Sigmoid colon (tissue), 6 donors: ENCODE measurements at regions not wholly inside any gene's neighbourhood (a gene's known extent, or its start where the extent isn't known, plus 50 kb on each side); places are given as distances from the start of the nearest gene placed in this dataset.

Experiments
- DNase-seq: peaks from one replicate; pipeline ENCODE4 v3.0.0-alpha.2; 2019
- H3K27ac ChIP-seq, 4 donors: fragments of 200-600 bp; sonication (generic); one replicate each; pipeline ENCODE4 v1.5.1; 2016 to 2019; ENCODE audit warnings: mild to moderate bottlenecking in 1 of 4
- H3K27me3 ChIP-seq, 3 donors: fragments of 200-600 bp; sonication (generic); one replicate each; pipeline ENCODE4 v1.5.1; 2019; ENCODE audit warnings: mild to moderate bottlenecking in 1 of 3
- H3K36me3 ChIP-seq, 4 donors: fragments of 200-600 bp; sonication (generic); one replicate each; pipeline ENCODE4 v1.5.1; 2016 to 2019
- H3K4me1 ChIP-seq, 4 donors: fragments of 200-600 bp; sonication (generic); one replicate each; pipeline ENCODE4 v1.5.1; 2017 to 2019
- H3K4me3 ChIP-seq, 4 donors: fragments of 200-600 bp; sonication (generic); one replicate each; pipeline ENCODE4 v1.5.1; 2017 to 2019; ENCODE audit warnings: mild to moderate bottlenecking in 2 of 4, moderate library complexity in 1 of 4
- H3K9me3 ChIP-seq, 4 donors: fragments of 200-600 bp in 3 of 4; sonication (generic) in 3 of 4; one replicate each; pipeline versions ENCODE4 v1.5.1 to v1.6.1; 2013 to 2019
- EP300 ChIP-seq, 4 donors: sonication (generic); formaldehyde crosslinking; IDR thresholded peaks; one replicate each; pipeline ENCODE4 v1.6.1; 2017; ENCODE audit warnings: antibody characterized with exemption in 4 of 4
- POLR2A ChIP-seq, 2 donors: fragments of 450-650 bp; IDR thresholded peaks; one replicate each; pipeline ENCODE4 v1.6.1; 2016; ENCODE audit warnings: antibody characterized with exemption in 2 of 2, mild to moderate bottlenecking in 2 of 2, moderate library complexity in 2 of 2
- POLR2AphosphoS5 ChIP-seq, 4 donors: sonication (generic); formaldehyde crosslinking; IDR thresholded peaks; one replicate each; pipeline ENCODE4 v1.6.1; 2017; ENCODE audit warnings: antibody characterized with exemption in 4 of 4
- WGBS, 2 donors: extraction: QIAGEN DNeasy Blood & Tissue Kit; methylation state at CpG; one replicate each; pipeline ENCODE4 v1.1.7; 2013; 5-methylcytosine and 5-hydroxymethylcytosine counted together
- intact Hi-C: fragments of 100-400 bp; cut with DNase I; formaldehyde crosslinking; loops from one replicate; pipeline ENCODE4 v1.15.1; 2023
- TF ChIP-seq, protein P1 (sequence below), 4 experiments: fragments of 450-650 bp in 3 of 4; fragments of 200-600 bp in 1 of 4; IDR thresholded peaks; one replicate each; pipeline ENCODE4 v1.5.1; 2016 to 2019; ENCODE audit warnings: antibody characterized with exemption in 4 of 4, mild to moderate bottlenecking in 3 of 4, moderate library complexity in 2 of 4
- donor health status: healthy with polysubstance abuse.
- donor health status: healthy.

DNA sequence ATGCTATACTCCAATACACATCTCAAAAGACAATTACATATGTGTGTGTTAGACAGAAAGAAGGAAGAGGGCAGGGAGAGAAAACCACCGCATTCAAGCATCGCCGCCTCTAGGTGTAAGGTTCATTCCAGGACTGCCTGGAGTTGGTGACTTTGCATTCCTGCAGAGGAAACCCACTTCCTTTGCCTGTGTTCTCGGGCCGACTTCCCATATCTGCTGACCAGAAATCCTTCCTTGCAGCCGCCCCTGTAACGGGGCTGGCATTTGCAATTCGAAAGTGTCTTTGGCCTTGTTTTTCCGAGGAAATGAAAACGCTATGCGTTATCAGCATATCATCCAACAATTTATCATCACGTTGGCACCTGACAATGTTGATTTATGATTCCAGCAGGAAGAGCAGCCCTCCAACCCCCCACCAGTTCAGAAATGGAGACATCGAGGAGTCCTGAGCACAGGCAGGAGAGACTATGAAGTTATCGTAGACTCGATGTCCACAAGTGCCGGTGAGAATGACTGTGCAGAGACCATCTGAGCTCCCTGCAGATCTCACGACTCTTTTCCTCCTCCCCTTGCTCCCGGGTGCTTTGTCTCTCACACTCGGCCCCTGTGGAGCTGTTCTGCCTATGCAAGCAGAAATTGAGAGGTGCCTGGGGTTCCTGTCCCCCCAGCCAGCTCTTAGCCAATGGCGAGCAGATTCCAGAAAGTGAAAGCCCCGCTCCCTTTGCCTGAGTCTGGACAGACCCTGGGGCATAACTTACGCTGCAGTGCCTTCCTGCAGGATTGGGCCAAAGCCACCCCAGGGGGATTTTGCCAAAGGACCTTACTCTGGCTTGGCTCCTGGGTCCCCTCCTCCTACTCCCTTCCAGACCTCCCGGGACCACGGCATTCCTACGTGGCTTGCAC lies 68.9 kb upstream of the FOXK1 start:
- H3K9me3 ChIP-seq = no peaks in the 10 kb centered on the region
- WGBS, 2 donors = 40 to 59% methylated on average over 25 of the region's 25 CpGs
- peaks cover 0 to 16% (median 10%) of the 10 kb centered on the region in 4 donors for H3K4me1 ChIP-seq
- TF ChIP-seq POLR2AphosphoS5 (IDR thresholded peaks at IDR 0.05) = peak in 1 of 4 donors; percentile 10
- no peak for TF ChIP-seq POLR2A (IDR thresholded peaks at IDR 0.05)
- no peak for TF ChIP-seq EP300 (IDR thresholded peaks at IDR 0.05)
- peak; percentile 72 for DNase-seq
- peak overlapping the region in 3 of 4 donors; percentile 18 to 35 (median 27) for H3K4me3 ChIP-seq
- intact Hi-C loops = no loop called here
- H3K27me3 ChIP-seq = no peaks in the 10 kb centered on the region
- no peaks in the 10 kb centered on the region for H3K36me3 ChIP-seq
- peak overlapping the region; percentile 50 to 73 (median 67) for H3K27ac ChIP-seq

DNA sequence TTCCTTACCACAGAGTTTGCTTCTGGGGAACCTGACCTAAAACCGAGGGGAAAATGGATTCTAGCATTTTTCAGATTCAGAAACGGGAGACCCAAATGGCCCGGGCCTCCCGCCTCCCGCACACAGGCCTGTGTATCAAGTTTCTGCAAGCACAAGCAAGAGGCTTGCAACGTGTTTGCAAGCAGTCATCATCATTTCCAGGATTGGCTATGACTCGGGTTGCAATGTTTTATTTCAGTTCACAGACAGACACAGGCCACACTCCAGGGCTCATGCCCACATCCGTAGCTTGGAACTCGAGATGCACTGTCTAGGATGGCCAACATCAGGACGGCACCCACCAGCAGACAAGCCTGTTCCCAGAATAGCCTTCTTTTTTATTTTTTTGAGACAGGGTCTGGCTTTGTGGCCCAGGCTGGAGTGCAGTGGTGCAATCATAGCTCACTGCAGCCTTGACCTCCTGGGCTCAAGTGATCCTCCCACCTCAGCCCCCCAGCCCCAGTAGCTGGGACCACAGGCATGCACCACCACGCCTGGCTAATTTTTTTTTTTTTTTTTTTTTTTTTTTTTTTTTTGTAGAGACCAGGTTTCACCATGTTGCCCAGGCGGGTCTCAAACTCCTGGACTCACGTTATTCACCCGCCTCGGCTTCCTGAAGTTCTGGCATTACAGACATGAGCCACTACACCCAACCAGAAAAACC lies 68.1 kb upstream of the FOXK1 start:
- intact Hi-C loops = no loop called here
- peak in 3 of 4 donors; percentile 34 to 72 (median 49) for TF ChIP-seq POLR2AphosphoS5 (IDR thresholded peaks at IDR 0.05)
- TF ChIP-seq POLR2A (IDR thresholded peaks at IDR 0.05) = no peak
- TF ChIP-seq, protein P1, sequence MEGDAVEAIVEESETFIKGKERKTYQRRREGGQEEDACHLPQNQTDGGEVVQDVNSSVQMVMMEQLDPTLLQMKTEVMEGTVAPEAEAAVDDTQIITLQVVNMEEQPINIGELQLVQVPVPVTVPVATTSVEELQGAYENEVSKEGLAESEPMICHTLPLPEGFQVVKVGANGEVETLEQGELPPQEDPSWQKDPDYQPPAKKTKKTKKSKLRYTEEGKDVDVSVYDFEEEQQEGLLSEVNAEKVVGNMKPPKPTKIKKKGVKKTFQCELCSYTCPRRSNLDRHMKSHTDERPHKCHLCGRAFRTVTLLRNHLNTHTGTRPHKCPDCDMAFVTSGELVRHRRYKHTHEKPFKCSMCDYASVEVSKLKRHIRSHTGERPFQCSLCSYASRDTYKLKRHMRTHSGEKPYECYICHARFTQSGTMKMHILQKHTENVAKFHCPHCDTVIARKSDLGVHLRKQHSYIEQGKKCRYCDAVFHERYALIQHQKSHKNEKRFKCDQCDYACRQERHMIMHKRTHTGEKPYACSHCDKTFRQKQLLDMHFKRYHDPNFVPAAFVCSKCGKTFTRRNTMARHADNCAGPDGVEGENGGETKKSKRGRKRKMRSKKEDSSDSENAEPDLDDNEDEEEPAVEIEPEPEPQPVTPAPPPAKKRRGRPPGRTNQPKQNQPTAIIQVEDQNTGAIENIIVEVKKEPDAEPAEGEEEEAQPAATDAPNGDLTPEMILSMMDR (IDR thresholded peaks at IDR 0.05) = no peak
- TF ChIP-seq EP300 (IDR thresholded peaks at IDR 0.05) = peak in 1 of 4 donors; percentile 25
- no peaks in the 10 kb centered on the region for H3K27me3 ChIP-seq
- H3K4me3 ChIP-seq = peak overlapping the region in 3 of 4 donors; percentile 18 to 35 (median 27)
- no peaks in the 10 kb centered on the region for H3K9me3 ChIP-seq
- peaks cover 0 to 16% (median 10%) of the 10 kb centered on the region in 4 donors for H3K4me1 ChIP-seq
- 79 to 82% methylated on average over 15 of the region's 15 CpGs for WGBS, 2 donors
- H3K27ac ChIP-seq = peak overlapping the region; percentile 50 to 73 (median 67)
- H3K36me3 ChIP-seq = no peaks in the 10 kb centered on the region
- no peak for DNase-seq

DNA sequence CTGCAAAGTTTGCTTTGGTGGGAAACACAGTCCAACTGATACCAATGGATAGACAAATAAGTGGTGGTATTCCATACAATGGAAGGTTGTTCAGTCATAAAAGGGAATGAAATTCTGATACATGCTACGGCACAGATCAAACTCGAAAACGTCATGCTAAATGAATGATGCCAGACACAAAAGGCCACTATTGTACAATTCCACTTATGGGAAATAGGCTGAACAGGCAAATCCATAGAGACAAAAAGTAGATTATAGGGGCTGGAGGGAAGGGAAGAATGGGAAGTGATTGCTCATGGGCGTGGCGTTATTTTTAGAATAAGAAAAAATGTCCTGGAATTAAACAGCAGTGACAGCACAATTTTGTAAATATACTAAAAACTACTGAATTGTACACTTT lies 66.0 kb upstream of the FOXK1 start:
- no peaks in the 10 kb centered on the region for H3K9me3 ChIP-seq
- TF ChIP-seq, protein P1 (IDR thresholded peaks at IDR 0.05) = no peak
- TF ChIP-seq POLR2AphosphoS5 (IDR thresholded peaks at IDR 0.05) (no peak), POLR2A (IDR thresholded peaks at IDR 0.05) (no peak), EP300 (IDR thresholded peaks at IDR 0.05) (no peak)
- H3K27me3 ChIP-seq = no peaks in the 10 kb centered on the region
- H3K36me3 ChIP-seq = no peaks in the 10 kb centered on the region
- DNase-seq = no peak
- intact Hi-C loops = no loop called here
- no peak overlapping the region for H3K4me3 ChIP-seq
- no peak overlapping the region for H3K27ac ChIP-seq
- peaks cover 0 to 16% (median 10%) of the 10 kb centered on the region in 4 donors for H3K4me1 ChIP-seq
- WGBS, 2 donors = 95% methylated on average over 5 of the region's 5 CpGs

DNA sequence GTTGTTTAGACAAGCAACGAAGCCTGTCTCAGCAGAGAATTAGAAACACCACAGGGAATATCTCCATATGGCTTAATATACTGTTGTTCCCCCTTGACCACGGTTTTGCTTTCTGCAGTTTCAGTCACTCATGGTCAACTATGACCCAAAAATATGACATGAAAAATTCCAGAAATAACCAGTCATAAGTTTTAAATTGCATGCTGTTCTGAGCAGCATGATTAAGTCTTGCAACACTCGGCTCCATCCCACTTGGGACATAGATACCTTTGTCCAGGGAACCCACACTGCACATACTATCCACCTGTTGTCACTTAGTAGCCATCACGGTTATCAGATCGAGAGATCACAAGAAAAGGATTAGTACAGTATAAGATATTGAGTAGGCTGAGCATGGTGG lies 60.7 kb upstream of the FOXK1 start:
- intact Hi-C loops = no loop called here

DNA sequence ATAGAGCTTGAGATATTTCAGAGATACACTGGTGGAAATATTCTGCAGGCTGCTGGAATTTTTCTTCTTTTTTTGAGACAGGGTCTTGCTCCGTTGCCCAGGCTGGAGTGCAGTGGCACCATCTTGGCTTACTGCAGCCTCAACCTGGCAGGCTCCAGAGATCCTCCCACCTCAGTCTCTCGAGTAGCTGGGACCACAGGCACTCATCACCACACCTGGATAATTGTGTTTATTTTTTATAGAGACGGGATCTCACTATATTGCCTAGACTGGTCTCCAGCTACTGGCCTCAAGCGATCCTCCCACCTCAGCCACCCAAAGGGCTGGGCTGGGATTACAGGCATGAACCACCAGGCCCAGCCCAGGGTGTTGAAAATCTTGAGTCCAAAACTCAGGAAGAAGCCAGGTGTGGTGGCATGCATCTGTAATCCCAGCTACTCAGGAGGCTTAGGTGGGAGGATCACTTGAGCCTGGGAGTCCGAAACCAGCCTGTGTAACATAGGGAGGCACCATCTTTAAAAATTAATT lies 55.7 kb upstream of the FOXK1 start:
- DNase-seq = no peak
- Histone ChIP-seq H3K27me3 (no peaks in the 10 kb centered on the region), H3K4me1 (peaks cover 0 to 4% (median 2%) of the 10 kb centered on the region in 4 donors), H3K4me3 (no peak overlapping the region), H3K36me3 (no peaks in the 10 kb centered on the region), H3K9me3 (no peaks in the 10 kb centered on the region), H3K27ac (no peak overlapping the region)
- TF ChIP-seq, protein P1 (IDR thresholded peaks at IDR 0.05) = no peak
- TF ChIP-seq POLR2A (IDR thresholded peaks at IDR 0.05) (no peak), EP300 (IDR thresholded peaks at IDR 0.05) (no peak), POLR2AphosphoS5 (IDR thresholded peaks at IDR 0.05) (no peak)
- intact Hi-C loops = no loop called here
- 67 to 80% methylated on average over 5 of the region's 5 CpGs for WGBS, 2 donors

More for the DNA sequence above, 60.7 kb upstream of the FOXK1 start:
- H3K4me1 ChIP-seq = no peaks in the 10 kb centered on the region
- no peak for DNase-seq
- H3K9me3 ChIP-seq = no peaks in the 10 kb centered on the region
- H3K36me3 ChIP-seq = no peaks in the 10 kb centered on the region
- no peak overlapping the region for H3K4me3 ChIP-seq
- TF ChIP-seq POLR2A (IDR thresholded peaks at IDR 0.05) = no peak
- no peak for TF ChIP-seq POLR2AphosphoS5 (IDR thresholded peaks at IDR 0.05)
- H3K27me3 ChIP-seq = no peaks in the 10 kb centered on the region
- H3K27ac ChIP-seq = no peak overlapping the region
- WGBS, 2 donors = 90 to 91% methylated on average over 5 of the region's 5 CpGs
